Neural cell (in vitro differentiated cells): ENCODE measurements at regions not wholly inside any gene's neighbourhood (a gene's known extent, or its start where the extent isn't known, plus 50 kb on each side); places are given as distances from the start of the nearest gene placed in this dataset.

ENCODE experiments used
- CTCF ChIP-seq: fragments of 450-650 bp; IDR thresholded peaks from 2 replicates; pipeline ENCODE4 v1.5.1; 2014; ENCODE audit warnings: antibody characterized with exemption, mild to moderate bottlenecking, moderate library complexity; ENCODE audit not compliant: poor library complexity, severe bottlenecking
- EP300 ChIP-seq: fragments of 450-650 bp; conservative IDR thresholded peaks from 2 replicates; pipeline ENCODE4 v1.6.1; 2014; ENCODE audit warnings: antibody characterized with exemption, mild to moderate bottlenecking, moderate library complexity; ENCODE audit not compliant: poor library complexity, severe bottlenecking
- EZH2 ChIP-seq: fragments of 200-600, 300-800 bp; shearing (Covaris generic), sonication (generic); IDR thresholded peaks from 2 replicates; pipeline ENCODE4 v1.6.1; 2014; ENCODE audit warnings: antibody characterized with exemption, low read length, borderline replicate concordance, mild to moderate bottlenecking; ENCODE audit not compliant: insufficient read depth, poor library complexity, severe bottlenecking
- MXI1 ChIP-seq: fragments of 450-650 bp; conservative IDR thresholded peaks from 2 replicates; pipeline ENCODE4 v1.6.1; 2014; ENCODE audit warnings: antibody characterized with exemption, mild to moderate bottlenecking; ENCODE audit not compliant: poor library complexity, severe bottlenecking
- POLR2AphosphoS5 ChIP-seq: IDR thresholded peaks from 2 replicates; pipeline ENCODE4 v1.6.1; 2012
- RAD21 ChIP-seq: fragments of 450-650 bp; conservative IDR thresholded peaks from 2 replicates; pipeline ENCODE4 v1.6.1; 2014; ENCODE audit warnings: antibody characterized with exemption, mild to moderate bottlenecking, moderate library complexity
- SMC3 ChIP-seq: fragments of 450-650 bp; conservative IDR thresholded peaks from 2 replicates; pipeline ENCODE4 v1.6.1; 2014; ENCODE audit warnings: antibody characterized with exemption, mild to moderate bottlenecking, moderate library complexity; ENCODE audit not compliant: poor library complexity
- TAF1 ChIP-seq: IDR thresholded peaks from 2 replicates; pipeline ENCODE4 v1.6.1; 2012; ENCODE audit warnings: low read depth

DNA sequence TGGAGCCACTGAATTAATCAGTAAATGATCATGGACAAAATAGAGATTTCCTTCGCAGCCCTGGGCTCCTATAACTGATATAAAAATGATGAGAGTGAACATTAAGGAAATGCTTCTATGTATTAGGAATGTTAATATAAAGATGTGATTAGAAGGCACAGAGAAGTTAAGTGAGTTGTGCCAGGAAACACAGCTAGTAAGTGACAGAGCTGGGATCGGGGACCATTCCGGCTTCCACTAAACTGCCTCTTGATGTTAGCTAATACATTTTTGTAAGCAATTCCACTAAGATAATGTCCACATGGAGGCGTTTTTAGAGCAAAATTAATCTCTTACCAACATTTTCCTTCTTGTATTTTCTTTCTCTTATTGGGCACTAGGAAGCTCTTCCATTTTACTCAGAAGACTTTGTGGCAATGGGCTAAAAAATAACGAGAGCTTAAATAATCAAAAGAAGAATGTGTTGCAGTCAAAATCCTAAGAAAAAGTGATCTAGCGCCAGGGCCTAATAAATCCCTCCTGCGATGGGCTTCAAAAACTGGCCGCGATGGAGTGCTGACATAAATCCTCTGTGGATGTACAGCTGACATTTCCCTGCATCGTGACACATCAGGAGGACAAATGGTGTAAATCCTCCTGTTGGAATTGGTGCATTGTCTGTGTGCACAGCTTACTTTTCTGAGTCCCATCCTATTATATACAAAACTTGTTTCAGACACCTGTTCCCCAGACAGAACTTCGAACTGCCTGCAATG lies 326.1 kb upstream of the MAF start:
- TF ChIP-seq CTCF: no peak
- no peak for TF ChIP-seq EZH2
- no peak for TF ChIP-seq MXI1
- no peak for TF ChIP-seq EP300
- TF ChIP-seq POLR2AphosphoS5: no peak
- no peak for TF ChIP-seq TAF1
- no peak for TF ChIP-seq SMC3
- no peak for TF ChIP-seq RAD21
